ENCODE measurements at regions not wholly inside any gene's neighbourhood (a gene's known extent, or its start where the extent isn't known, plus 50 kb on each side); places are given as distances from the start of the nearest gene placed in this dataset.

GRCh38 chr18:77967071-77967470 lies 717.4 kb downstream of the GALR1 start:
- Histone ChIP-seq H3K27ac (no peak overlapping the region), H3K36me3 (no peaks in the 10 kb centered on the region), H3K4me3 (no peak overlapping the region), H3K27me3 (no peaks in the 10 kb centered on the region), H3K9me3 (no peaks in the 10 kb centered on the region), H3K4me1 (no peaks in the 10 kb centered on the region)
- 20 to 73% methylated on average over 1 to 5 of the region's 5 CpGs for WGBS, 2 donors (ENCODE audit: low coverage in 1 of 2)
- TF ChIP-seq, protein P1, sequence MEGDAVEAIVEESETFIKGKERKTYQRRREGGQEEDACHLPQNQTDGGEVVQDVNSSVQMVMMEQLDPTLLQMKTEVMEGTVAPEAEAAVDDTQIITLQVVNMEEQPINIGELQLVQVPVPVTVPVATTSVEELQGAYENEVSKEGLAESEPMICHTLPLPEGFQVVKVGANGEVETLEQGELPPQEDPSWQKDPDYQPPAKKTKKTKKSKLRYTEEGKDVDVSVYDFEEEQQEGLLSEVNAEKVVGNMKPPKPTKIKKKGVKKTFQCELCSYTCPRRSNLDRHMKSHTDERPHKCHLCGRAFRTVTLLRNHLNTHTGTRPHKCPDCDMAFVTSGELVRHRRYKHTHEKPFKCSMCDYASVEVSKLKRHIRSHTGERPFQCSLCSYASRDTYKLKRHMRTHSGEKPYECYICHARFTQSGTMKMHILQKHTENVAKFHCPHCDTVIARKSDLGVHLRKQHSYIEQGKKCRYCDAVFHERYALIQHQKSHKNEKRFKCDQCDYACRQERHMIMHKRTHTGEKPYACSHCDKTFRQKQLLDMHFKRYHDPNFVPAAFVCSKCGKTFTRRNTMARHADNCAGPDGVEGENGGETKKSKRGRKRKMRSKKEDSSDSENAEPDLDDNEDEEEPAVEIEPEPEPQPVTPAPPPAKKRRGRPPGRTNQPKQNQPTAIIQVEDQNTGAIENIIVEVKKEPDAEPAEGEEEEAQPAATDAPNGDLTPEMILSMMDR (IDR thresholded peaks at IDR 0.05) = no peak
- TF ChIP-seq EP300 (IDR thresholded peaks at IDR 0.05; ENCODE audit: low read depth) (no peak), POLR2AphosphoS5 (IDR thresholded peaks at IDR 0.05) (no peak), POLR2A (IDR thresholded peaks at IDR 0.05) (no peak)
- intact Hi-C loops (cut with DNase I; ENCODE audit: low total_unique reads) (no loop called here), in situ Hi-C loops (cut with MboI; ENCODE audit: low pct_ligation_motif_present in 1 of 4, low pct_unique_long_range_greater_than_20kb in 1 of 4, low sequenced_read_pairs in 3 of 4) (no loop called here)
- DNase-seq = no peak

GRCh38 chr18:77967791-77968190 lies 718.1 kb downstream of the GALR1 start:
- intact Hi-C loops (cut with DNase I; ENCODE audit: low total_unique reads) (no loop called here), in situ Hi-C loops (cut with MboI; ENCODE audit: low pct_ligation_motif_present in 1 of 4, low pct_unique_long_range_greater_than_20kb in 1 of 4, low sequenced_read_pairs in 3 of 4) (no loop called here)
- H3K4me3 ChIP-seq = no peak overlapping the region
- no peaks in the 10 kb centered on the region for H3K9me3 ChIP-seq
- H3K27me3 ChIP-seq = no peaks in the 10 kb centered on the region
- TF ChIP-seq POLR2A (IDR thresholded peaks at IDR 0.05) (no peak), EP300 (IDR thresholded peaks at IDR 0.05; ENCODE audit: low read depth) (no peak), POLR2AphosphoS5 (IDR thresholded peaks at IDR 0.05) (no peak)
- TF ChIP-seq, protein P1 (IDR thresholded peaks at IDR 0.05) = no peak
- 55% methylated on average over 3 of the region's 3 CpGs; no CpG with 5 or more reads in 1 of the 2 donors for WGBS, 2 donors (ENCODE audit: low coverage in 1 of 2)
- no peaks in the 10 kb centered on the region for H3K36me3 ChIP-seq
- H3K27ac ChIP-seq = no peak overlapping the region
- DNase-seq = no peak
- no peaks in the 10 kb centered on the region for H3K4me1 ChIP-seq

DNA sequence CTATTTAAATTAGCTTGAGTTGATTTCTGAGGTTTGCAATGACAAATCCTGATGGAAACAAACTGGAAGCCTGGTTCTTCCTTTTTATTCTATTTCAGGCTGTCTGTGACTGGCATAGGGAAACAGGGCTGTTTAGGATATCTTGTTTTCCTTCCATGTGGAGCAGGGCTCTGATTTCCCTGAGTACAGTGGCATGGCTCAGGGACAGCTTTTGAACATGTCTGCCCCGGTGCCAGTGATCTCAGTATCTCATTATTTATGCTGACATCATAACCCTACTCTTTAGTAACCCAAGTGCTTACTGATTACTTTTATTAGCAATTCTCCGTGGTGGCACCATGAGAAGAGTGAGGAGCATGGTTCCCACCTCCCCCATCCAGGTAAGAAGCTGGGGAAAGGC lies 720.3 kb downstream of the GALR1 start:
- intact Hi-C loops (cut with DNase I; ENCODE audit: low total_unique reads) = no loop called here
- DNase-seq = no peak
- WGBS, 2 donors (ENCODE audit: low coverage in 1 of 2) = 60% methylated on average over 2 of the region's 2 CpGs; no CpG with 5 or more reads in 1 of the 2 donors

DNA sequence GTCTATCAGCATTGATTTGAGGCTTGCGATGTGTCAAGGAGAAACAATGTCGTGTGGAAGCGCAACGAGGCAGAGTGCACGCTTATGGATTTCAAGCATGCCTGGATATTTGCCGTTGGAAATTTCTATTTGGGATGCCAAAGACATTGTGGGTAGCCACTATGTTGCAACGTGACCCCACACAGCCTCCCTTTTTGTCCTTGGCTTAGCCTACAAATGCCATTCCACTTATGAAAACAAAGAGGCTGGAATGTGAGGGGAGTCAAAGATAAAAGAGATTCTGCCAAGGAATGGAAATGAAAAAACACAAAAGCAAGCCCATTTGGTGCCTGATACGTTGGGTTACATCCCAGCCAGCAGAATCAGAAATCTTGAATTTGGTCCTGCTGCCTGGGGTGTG lies 721.2 kb downstream of the GALR1 start:
- in situ Hi-C loops (cut with MboI; ENCODE audit: low pct_ligation_motif_present in 1 of 4, low pct_unique_long_range_greater_than_20kb in 1 of 4, low sequenced_read_pairs in 3 of 4) (no loop called here), intact Hi-C loops (cut with DNase I; ENCODE audit: low total_unique reads) (no loop called here)
- no peak for DNase-seq
- no peak overlapping the region for H3K4me3 ChIP-seq
- H3K9me3 ChIP-seq = no peaks in the 10 kb centered on the region
- H3K27me3 ChIP-seq = no peaks in the 10 kb centered on the region
- no peak overlapping the region for H3K27ac ChIP-seq
- H3K36me3 ChIP-seq = no peaks in the 10 kb centered on the region
- 74 to 82% methylated on average over 6 to 8 of the region's 8 CpGs for WGBS, 2 donors (ENCODE audit: low coverage in 1 of 2)
- TF ChIP-seq POLR2A (IDR thresholded peaks at IDR 0.05) = no peak
- no peak for TF ChIP-seq EP300 (IDR thresholded peaks at IDR 0.05; ENCODE audit: low read depth)
- TF ChIP-seq, protein P1 (IDR thresholded peaks at IDR 0.05) = no peak
- TF ChIP-seq POLR2AphosphoS5 (IDR thresholded peaks at IDR 0.05) = no peak
- no peaks in the 10 kb centered on the region for H3K4me1 ChIP-seq

More for the DNA sequence above, 720.3 kb downstream of the GALR1 start:
- H3K4me1 ChIP-seq = no peaks in the 10 kb centered on the region
- no peaks in the 10 kb centered on the region for H3K36me3 ChIP-seq
- in situ Hi-C loops (cut with MboI; ENCODE audit: low pct_ligation_motif_present in 1 of 4, low pct_unique_long_range_greater_than_20kb in 1 of 4, low sequenced_read_pairs in 3 of 4) = no loop called here
- no peaks in the 10 kb centered on the region for H3K27me3 ChIP-seq
- H3K4me3 ChIP-seq = no peak overlapping the region
- TF ChIP-seq POLR2A (IDR thresholded peaks at IDR 0.05) (no peak), POLR2AphosphoS5 (IDR thresholded peaks at IDR 0.05) (no peak), EP300 (IDR thresholded peaks at IDR 0.05; ENCODE audit: low read depth) (no peak)
- TF ChIP-seq, protein P1 (IDR thresholded peaks at IDR 0.05) = no peak
- H3K27ac ChIP-seq = no peak overlapping the region
- H3K9me3 ChIP-seq = no peaks in the 10 kb centered on the region
